ENCODE measurements at regions not wholly inside any gene's neighbourhood (a gene's known extent, or its start where the extent isn't known, plus 50 kb on each side); places are given as distances from the start of the nearest gene placed in this dataset.

DNA sequence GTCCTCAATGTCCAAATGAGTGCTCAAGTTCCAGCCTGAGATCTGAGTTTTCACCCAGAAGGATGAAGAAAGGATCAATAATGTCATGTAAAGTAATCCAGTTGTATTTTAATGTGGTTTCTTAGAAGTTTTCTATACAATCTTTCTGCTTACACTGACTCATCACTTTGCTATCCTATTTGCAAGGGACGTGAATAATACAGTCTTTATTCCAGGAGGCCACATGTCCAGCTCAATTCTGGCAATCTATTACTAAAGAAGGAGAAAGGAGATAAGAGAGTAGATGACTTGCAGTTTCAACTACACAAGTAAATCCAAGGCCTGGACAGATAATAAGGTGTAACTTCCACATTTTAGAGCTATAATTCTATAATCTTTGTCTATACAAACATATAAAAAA is 601.1 kb upstream of the SETBP1 start:
- ATAC-seq (no peak), DNase-seq (ENCODE audit: low read depth, low spot score) (no peak)
- no peak overlapping the region for H3K9ac ChIP-seq (ENCODE audit: low read length)
- no peaks in the 10 kb centered on the region for H4K20me1 ChIP-seq (ENCODE audit: insufficient read depth)
- H3K79me2 ChIP-seq (ENCODE audit: insufficient read depth, low read length), result no peaks in the 10 kb centered on the region
- intact Hi-C loops (cut with micrococcal nuclease), result no loop called here
- no TSS peak for BruUV-seq (replicated peaks)
- no peak overlapping the region for H3K27ac ChIP-seq (ENCODE audit: low read depth, low read length)
- no peak overlapping the region for H3K4me3 ChIP-seq (replicated peaks in 1 of 2; ENCODE audit: low read depth in 1 of 2, low read length in 2 of 2)
- no peaks in the 10 kb centered on the region for H3K4me1 ChIP-seq (ENCODE audit: control insufficient read depth in 1 of 2, insufficient read depth in 2 of 2, low read length in 2 of 2)
- H3K27me3 ChIP-seq (ENCODE audit: insufficient read depth, low read length), result no peaks in the 10 kb centered on the region
- no peaks in the 10 kb centered on the region for H3K36me3 ChIP-seq (ENCODE audit: control insufficient read depth in 1 of 2, insufficient read depth in 2 of 2, low read length in 2 of 2)
- POLR2A ChIA-PET, result no interaction called here
- RAD21 ChIA-PET (ENCODE audit: low non-redundant PET in 1 of 2, low total read pairs in 2 of 2, uncharacterized antibody in 2 of 2, unreplicated experiment in 2 of 2), result no interaction called here
- CTCF ChIA-PET, result no interaction called here
- H3K9me2 ChIP-seq (ENCODE audit: insufficient read depth), result no peaks in the 10 kb centered on the region
- no peak overlapping the region for H3K4me2 ChIP-seq (ENCODE audit: low read length)
- no peak overlapping the region for H2AFZ ChIP-seq (ENCODE audit: low read depth, low read length, poor library complexity, severe bottlenecking)
- TF ChIP-seq SIN3A (IDR thresholded peaks at IDR 0.05; ENCODE audit: low read depth), result no peak
- TF ChIP-seq FOSL1 (IDR thresholded peaks at IDR 0.05; ENCODE audit: low read depth), result no peak
- TF ChIP-seq RAD21 (IDR thresholded peaks at IDR 0.05; ENCODE audit: low read depth), result no peak
- TF ChIP-seq CBX3 (IDR thresholded peaks at IDR 0.05; ENCODE audit: low read depth), result no peak
- no peak for TF ChIP-seq TCF7L2 (IDR thresholded peaks at IDR 0.05; ENCODE audit: borderline replicate concordance, extremely low read depth, insufficient read depth, insufficient read length)
- TF ChIP-seq YY1 (IDR thresholded peaks at IDR 0.05; ENCODE audit: extremely low read depth, insufficient replicate concordance, low read depth, low read length), result no peak
- no peak for TF ChIP-seq POLR2AphosphoS5 (IDR thresholded peaks at IDR 0.05; ENCODE audit: low read depth, low read length)
- TF ChIP-seq, protein P1, sequence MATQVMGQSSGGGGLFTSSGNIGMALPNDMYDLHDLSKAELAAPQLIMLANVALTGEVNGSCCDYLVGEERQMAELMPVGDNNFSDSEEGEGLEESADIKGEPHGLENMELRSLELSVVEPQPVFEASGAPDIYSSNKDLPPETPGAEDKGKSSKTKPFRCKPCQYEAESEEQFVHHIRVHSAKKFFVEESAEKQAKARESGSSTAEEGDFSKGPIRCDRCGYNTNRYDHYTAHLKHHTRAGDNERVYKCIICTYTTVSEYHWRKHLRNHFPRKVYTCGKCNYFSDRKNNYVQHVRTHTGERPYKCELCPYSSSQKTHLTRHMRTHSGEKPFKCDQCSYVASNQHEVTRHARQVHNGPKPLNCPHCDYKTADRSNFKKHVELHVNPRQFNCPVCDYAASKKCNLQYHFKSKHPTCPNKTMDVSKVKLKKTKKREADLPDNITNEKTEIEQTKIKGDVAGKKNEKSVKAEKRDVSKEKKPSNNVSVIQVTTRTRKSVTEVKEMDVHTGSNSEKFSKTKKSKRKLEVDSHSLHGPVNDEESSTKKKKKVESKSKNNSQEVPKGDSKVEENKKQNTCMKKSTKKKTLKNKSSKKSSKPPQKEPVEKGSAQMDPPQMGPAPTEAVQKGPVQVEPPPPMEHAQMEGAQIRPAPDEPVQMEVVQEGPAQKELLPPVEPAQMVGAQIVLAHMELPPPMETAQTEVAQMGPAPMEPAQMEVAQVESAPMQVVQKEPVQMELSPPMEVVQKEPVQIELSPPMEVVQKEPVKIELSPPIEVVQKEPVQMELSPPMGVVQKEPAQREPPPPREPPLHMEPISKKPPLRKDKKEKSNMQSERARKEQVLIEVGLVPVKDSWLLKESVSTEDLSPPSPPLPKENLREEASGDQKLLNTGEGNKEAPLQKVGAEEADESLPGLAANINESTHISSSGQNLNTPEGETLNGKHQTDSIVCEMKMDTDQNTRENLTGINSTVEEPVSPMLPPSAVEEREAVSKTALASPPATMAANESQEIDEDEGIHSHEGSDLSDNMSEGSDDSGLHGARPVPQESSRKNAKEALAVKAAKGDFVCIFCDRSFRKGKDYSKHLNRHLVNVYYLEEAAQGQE (IDR thresholded peaks at IDR 0.05; ENCODE audit: low read depth), result no peak
- no peak for TF ChIP-seq SP1 (IDR thresholded peaks at IDR 0.05; ENCODE audit: low read depth)
- H3K9me3 ChIP-seq (ENCODE audit: control insufficient read depth in 1 of 2, insufficient read depth in 1 of 2, low read depth in 1 of 2, low read length in 2 of 2), result peaks cover 6 to 20% of the 10 kb centered on the region in 2 experiments; a peak in 3 of 4 replicates

All from HCT116 (cell line).